ENCODE measurements at regions not wholly inside any gene's neighbourhood (a gene's known extent, or its start where the extent isn't known, plus 50 kb on each side); places are given as distances from the start of the nearest gene placed in this dataset.

DNA sequence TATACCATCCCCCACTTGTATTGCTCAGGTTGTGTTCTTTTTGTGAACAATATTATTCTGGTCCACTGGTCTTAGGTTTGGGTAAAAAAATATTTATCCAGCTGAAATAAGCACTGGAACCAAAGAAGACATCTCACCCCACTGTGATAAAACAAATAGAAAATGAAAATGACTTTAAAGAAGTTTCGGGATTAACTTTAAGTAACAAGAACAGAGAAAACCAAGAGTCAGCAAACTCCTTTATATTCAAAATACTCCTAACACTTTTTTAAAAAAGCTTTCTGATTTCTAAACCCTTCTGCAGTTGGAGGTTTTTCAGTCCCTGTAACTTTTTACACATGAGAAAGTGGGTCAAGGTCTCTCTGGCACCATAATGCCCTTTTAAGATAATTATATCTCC lies 273.9 kb upstream of the CDH10 start:
- TF ChIP-seq, protein P1, sequence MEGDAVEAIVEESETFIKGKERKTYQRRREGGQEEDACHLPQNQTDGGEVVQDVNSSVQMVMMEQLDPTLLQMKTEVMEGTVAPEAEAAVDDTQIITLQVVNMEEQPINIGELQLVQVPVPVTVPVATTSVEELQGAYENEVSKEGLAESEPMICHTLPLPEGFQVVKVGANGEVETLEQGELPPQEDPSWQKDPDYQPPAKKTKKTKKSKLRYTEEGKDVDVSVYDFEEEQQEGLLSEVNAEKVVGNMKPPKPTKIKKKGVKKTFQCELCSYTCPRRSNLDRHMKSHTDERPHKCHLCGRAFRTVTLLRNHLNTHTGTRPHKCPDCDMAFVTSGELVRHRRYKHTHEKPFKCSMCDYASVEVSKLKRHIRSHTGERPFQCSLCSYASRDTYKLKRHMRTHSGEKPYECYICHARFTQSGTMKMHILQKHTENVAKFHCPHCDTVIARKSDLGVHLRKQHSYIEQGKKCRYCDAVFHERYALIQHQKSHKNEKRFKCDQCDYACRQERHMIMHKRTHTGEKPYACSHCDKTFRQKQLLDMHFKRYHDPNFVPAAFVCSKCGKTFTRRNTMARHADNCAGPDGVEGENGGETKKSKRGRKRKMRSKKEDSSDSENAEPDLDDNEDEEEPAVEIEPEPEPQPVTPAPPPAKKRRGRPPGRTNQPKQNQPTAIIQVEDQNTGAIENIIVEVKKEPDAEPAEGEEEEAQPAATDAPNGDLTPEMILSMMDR (IDR thresholded peaks at IDR 0.05; ENCODE audit: insufficient read depth, low read length, poor library complexity, severe bottlenecking) = no peak
- TF ChIP-seq EZH2phosphoT487 (conservative IDR thresholded peaks at IDR 0.05; ENCODE audit: low read length) = no peak

All from SU-DHL-6 (cell line).